GM19328 (cell line): ENCODE measurements at regions not wholly inside any gene's neighbourhood (a gene's known extent, or its start where the extent isn't known, plus 50 kb on each side); places are given as distances from the start of the nearest gene placed in this dataset.
"Not testable (repeated sequence)": the region's sequence is repeated elsewhere in the genome, so short reads cannot be mapped to it uniquely, and the experiment has no call there.

Source experiments
- ATAC-seq: cut with Tn5 transposase; IDR thresholded peaks from one replicate; pipeline ENCODE4 v1.9.1; 2021; ENCODE audit warnings: mild to moderate bottlenecking, moderate library complexity; ENCODE audit not compliant: unreplicated experiment

DNA sequence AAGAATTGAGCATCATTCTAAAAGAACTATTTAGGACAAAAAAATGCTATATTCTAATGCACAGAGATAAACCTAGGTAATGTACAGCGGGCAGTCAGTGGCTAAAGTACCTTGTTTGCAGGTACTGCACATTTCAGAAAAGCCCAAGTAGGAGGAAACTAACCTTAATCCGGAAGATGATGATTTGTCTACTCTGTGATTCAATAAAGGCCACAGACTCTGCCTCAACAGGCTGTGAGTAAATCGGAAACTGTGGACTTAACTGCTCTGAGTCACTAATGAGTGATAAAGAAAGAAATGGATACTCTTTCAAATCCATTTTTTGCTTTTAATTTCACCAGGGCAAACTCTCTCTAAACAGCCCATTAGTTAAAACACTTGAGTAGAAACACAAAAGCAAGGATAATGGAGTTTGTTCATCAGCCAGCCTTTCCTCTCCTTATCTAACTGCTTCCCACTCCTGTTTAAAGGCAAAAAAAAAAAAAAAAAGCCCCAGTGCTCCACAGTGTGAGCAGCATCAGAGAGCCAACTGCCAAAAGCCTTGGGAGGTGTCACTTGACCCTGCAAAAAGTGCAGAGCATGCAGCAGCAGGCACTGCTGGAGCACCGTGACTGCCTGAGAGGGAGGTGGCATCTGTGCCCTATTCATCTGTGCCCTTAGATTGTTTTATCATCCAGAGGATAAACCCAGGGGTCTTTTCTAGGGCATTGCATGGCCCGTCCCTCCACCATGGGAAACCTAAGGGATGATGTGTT is 187.7 kb downstream of the SATB1 start:
- no peak for ATAC-seq

- no peak for ATAC-seq
These were observed 188.4 kb downstream of the SATB1 start for GRCh38 chr3:18236726-18237125.

DNA sequence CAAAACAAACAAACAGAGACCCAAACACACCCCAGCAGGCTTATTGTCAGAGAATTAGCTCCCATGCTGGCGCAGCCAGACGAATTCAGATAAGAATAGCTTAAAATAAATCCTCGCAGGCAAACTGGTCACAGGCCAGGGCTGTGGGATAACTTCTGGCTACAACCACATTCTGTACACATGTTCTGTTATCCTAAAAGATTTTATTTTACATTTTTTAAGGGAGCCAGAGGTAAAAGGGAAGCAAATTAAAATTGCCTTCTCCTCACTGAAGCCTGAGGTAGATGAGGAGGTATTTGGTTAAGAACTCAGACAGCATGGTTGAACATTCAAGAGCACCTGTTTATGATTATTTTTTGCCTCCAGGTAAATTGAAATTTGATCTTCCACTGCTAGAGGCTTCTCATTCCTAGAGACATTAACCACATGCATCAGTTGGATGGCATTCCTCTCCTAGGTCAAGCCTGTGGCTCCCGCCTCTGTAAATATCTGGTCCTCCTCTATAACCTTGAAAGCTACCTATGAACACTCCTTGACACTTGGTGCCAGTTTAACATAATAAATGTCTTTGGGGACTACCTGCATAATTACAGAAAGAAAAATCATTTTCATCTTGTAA is 190.3 kb downstream of the SATB1 start:
- ATAC-seq: no peak

GRCh38 chr3:18233987-18234716 is 191.0 kb downstream of the SATB1 start:
- no peak for ATAC-seq

DNA sequence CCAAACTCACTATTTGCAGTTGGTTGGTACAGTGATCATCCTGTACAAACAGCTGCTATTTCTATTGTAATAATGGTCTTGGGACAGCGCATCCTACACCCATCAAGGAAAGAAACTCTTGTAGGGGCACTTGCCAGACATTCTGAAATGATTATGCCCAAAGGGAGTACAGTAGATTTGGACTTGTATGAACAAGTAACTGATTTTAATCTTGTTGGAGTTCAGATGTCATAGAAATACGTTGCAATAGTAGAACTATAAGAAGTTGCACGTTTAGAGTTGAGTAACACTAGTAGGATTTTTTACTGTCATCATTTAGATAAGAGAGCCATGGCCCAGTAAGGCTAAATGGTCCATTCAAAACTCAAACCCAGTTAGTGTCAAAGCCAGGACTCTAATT is 192.8 kb downstream of the SATB1 start:
- ATAC-seq: no peak

- ATAC-seq: no peak
These were observed 197.1 kb downstream of the SATB1 start for GRCh38 chr3:18228060-18228459.

- no peak for ATAC-seq
These were observed 199.4 kb downstream of the SATB1 start for GRCh38 chr3:18225709-18226108.

- no peak for ATAC-seq
These were observed 200.7 kb downstream of the SATB1 start for GRCh38 chr3:18224426-18224825.

DNA sequence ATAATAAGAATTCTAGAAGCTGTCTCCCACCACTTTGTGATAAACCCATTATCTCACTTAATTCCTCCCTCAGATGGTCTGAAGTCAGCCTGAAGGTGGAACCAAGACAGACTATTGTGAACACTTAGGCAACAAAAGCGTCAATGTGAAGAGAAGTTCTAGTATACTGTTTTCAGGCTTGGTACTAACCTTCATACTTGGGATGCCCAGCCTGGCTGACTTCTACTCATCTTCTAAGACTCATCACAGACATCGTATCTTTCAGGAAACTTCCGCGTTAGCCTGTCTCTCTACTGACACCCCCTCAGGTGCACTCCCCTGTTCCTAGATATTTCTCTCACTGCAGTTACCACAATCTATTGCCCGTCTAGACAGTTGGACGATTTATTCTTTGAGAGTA is 201.2 kb downstream of the SATB1 start:
- peak; percentile 30 for ATAC-seq

GRCh38 chr3:18223571-18223970 is 201.6 kb downstream of the SATB1 start:
- ATAC-seq: peak; percentile 93

DNA sequence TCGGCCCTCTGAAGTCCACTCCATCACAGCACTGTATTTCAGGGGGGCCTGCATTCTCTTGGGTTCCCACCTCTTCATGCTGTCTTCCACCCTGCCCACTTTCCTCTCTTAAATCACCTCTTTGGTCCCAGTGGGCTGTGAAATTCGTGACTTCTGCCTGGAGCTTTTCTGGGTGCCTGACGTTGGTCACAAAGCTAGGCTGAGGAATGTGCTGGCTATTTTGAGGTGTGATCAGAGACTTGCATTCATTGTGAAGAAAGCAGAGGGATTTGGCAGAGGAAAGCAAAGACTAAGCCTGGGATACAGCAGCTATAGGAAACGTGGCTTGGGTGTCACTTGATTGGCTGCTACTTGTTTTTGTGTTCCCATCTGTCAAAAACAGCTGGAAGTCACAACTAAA is 202.5 kb downstream of the SATB1 start:
- ATAC-seq: no peak

DNA sequence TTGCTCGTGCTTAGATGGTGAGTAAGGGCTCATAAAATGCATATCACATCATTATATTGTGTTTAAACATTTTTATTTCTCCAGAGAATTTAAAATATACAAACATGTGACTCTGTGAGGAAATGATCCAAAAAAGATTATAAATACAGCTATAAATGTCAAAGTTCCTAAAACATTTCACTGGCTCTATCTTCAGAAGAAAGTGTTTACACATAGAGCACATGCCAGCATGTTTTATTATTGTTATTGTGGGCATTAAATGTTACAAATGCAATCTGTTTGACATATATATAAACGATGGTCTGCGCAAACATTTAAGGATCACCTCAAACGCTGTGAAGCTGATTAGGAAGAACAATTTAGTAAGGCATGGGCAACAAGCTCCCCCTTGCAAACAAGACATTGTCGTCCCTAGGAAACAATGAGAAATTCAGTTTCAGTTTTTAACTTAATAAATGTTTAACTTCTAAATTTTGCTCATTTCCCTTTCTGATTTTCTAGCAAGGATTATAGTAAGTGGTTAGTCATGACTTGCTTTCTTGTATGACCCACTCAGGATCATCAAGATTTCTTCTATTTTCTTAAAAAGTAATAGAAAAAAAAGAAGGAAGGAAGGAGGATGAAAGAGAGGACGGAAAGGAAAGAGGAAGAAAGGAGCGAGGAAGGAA is 207.5 kb downstream of the SATB1 start:
- ATAC-seq: no peak

GRCh38 chr3:18216996-18217395 is 208.1 kb downstream of the SATB1 start:
- no peak for ATAC-seq

DNA sequence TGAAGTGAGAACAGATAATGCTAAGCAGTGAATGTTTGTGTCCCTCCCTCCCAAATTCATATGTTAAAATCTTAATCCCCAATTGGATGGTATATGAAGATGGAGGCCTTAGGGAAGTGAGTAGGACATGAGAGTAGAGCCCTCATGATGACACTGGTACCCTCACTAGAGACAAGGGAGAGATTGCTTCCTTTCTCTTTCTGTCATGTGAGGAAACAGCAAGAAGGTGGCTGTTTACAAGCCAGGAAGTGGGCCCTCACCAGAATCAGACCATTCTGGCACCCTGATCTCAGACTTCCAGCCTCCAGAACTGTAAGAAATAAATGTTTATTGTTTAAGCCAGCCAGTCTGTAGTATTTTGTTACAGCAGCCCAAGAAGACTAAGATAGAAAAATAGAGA is 209.5 kb downstream of the SATB1 start:
- no peak for ATAC-seq

GRCh38 chr3:18211116-18211515 is 214.0 kb downstream of the SATB1 start:
- ATAC-seq: no peak

DNA sequence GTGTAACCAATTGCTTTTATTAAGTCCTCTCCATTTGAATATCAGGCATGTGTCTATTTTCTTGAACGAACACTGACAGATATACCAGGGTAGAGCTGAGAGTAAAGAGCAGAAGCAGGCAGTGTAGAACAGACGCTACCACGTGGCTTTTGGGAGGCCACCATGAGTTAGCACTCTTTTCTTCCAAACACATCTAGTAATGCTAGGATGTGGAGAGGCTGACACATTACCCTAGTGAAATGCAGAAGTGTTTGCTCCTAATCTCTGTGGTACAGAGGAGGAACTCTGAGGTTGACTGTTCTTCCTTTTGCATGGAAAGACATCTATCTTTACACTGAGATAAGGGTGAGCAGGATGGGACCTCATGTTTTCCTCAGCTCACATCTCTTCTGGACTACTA is 216.3 kb downstream of the SATB1 start:
- ATAC-seq: no peak

DNA sequence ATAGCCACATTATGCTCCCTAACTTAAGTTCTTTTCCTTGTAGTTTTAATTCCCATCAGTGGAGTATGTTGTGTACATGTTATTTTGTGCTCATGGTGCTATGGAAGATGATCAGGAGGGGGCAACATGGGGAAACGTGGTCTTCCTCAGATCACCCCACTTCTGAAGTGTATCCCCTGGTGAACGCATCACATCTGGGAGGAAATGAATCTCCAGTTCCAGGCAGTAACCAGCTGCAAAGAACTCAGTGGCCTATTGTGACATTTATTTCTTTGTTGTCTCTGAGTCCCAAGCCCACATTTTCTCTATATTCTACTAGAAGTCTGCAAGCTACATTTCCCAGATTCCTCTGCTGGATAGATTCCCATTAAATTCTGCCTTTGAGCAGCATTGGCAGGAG is 217.0 kb downstream of the SATB1 start:
- no peak for ATAC-seq

DNA sequence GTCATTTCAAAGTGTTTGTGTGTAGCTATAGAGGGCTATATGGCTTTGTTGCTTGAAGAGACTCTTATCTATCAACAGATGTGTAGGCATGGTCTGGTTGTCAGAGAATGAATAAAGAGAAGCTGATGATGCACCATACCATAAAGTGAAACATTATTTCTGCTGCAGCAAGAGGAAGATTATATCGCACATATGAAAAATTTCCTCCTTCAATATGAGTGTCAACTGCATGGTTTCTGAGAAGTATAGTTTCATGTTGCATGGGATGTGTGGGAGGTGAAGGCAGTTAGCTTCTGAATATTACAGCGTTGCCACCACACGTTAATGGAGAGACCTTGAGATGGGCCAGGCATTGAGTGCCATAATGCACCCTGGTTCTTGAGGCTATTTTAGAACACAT is 217.9 kb downstream of the SATB1 start:
- ATAC-seq: no peak

DNA sequence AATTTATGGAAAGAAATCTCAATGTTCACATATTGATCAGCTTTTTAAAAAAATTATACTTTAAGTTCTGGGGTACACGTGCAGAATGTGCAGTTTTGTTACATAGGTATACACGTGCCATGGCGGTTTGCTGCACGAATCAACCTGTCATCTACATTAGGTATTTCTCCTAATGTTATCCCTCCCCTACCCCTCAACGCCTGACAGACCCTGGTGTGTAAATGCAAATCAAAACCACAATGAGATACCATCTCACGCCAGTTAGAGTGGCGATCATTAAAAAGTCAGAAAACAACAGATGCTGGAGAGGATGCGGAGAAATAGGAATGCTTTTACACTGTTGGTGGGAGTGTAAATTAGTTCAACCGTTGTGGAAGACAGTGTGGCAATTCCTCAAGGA is 219.4 kb downstream of the SATB1 start:
- ATAC-seq: not testable (repeated sequence)

- no peak for ATAC-seq
These were observed 223.8 kb downstream of the SATB1 start for GRCh38 chr3:18201315-18201714.

- ATAC-seq: no peak
These were observed 225.4 kb downstream of the SATB1 start for GRCh38 chr3:18199757-18200156.

DNA sequence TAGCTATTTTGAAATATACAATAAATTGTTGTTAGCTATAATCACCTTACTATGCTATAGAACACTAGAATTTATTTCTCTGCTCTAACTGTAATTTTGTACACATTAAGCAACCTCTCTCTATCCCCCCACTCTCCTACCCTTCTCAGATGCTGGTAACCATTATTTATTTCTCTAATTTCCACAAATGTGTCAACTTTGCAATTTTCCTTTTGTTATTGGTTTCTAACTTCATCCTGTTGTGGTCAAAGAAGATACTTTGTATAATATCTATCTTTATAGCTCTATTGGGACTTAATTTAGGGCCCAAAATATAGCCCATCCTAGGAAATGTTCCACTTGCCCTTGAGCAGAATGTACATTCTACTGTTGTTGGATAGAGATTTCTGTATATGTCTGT is 229.3 kb downstream of the SATB1 start:
- no peak for ATAC-seq
